Caco-2 (cell line): ENCODE measurements at regions not wholly inside any gene's neighbourhood (a gene's known extent, or its start where the extent isn't known, plus 50 kb on each side); places are given as distances from the start of the nearest gene placed in this dataset.

Experiments used
- BruUV-seq: library from RNA; stranded (reverse); fragments of 400-500 nt; replicated peaks from 2 replicates; lab custom pipeline; 2021; lab: Mats Ljungman, UMichigan
- CTCF ChIA-PET: fragments of 300-600 bp; sonication (Branson Sonifier 250); formaldehyde crosslinking; loops from one replicate; lab custom pipeline; 2022; ENCODE audit warnings: antibody characterized with exemption; lab: Charles Lee
- POLR2A ChIA-PET: fragments of 300-600 bp; sonication (Branson Sonifier 250); formaldehyde crosslinking; loops from one replicate; lab custom pipeline; 2022; ENCODE audit warnings: antibody characterized with exemption; lab: Charles Lee
- DNase-seq, 2 experiments: peaks; one replicate each; pipeline versions ENCODE4 v3.0.0 to v3.0.0-alpha.2; 2020 to 2022
- H3K27me3 ChIP-seq: replicated peaks from 2 replicates; pipeline ENCODE4 v1.6.0; 2011; ENCODE audit warnings: low read length; ENCODE audit not compliant: control insufficient read depth, insufficient read depth
- H3K36me3 ChIP-seq: 2 replicates; pipeline ENCODE4 v1.5.1; 2011; ENCODE audit warnings: low read length; ENCODE audit not compliant: control insufficient read depth, insufficient read depth
- H3K4me1 ChIP-seq: fragments of 250-450 bp; sonication (Bioruptor Pico); 2 replicates; pipeline ENCODE4 v1.5.1; 2020; ENCODE audit warnings: mild to moderate bottlenecking
- H3K4me3 ChIP-seq: 2 replicates; pipeline ENCODE4 v1.5.1; 2011; ENCODE audit warnings: low read depth, mild to moderate bottlenecking, control low read depth, low read length
- H3K9me3 ChIP-seq: fragments of 250-450 bp; sonication (Bioruptor Pico); 2 replicates; pipeline ENCODE4 v1.5.1; 2020; ENCODE audit warnings: mild to moderate bottlenecking, moderate library complexity
- H3K27ac Mint-ChIP-seq: one replicate; pipeline ENCODE4 v1.8.0; 2022; ENCODE audit warnings: mixed read lengths; ENCODE audit not compliant: unreplicated experiment
- H3K27me3 Mint-ChIP-seq: one replicate; pipeline ENCODE4 v1.8.0; 2022; ENCODE audit warnings: mixed read lengths; ENCODE audit not compliant: insufficient read depth, unreplicated experiment
- H3K36me3 Mint-ChIP-seq: one replicate; pipeline ENCODE4 v1.8.0; 2022; ENCODE audit warnings: mild to moderate bottlenecking, mixed read lengths; ENCODE audit not compliant: insufficient read depth, unreplicated experiment
- H3K4me1 Mint-ChIP-seq: one replicate; pipeline ENCODE4 v1.8.0; 2022; ENCODE audit warnings: low read depth, mixed read lengths; ENCODE audit not compliant: unreplicated experiment
- H3K4me3 Mint-ChIP-seq: one replicate; pipeline ENCODE4 v1.8.0; 2022; ENCODE audit warnings: mild to moderate bottlenecking, moderate library complexity, mixed read lengths; ENCODE audit not compliant: unreplicated experiment
- H3K9me3 Mint-ChIP-seq: one replicate; pipeline ENCODE4 v1.8.0; 2022; ENCODE audit warnings: mixed read lengths; ENCODE audit not compliant: unreplicated experiment
- CTCF ChIP-seq, 2 experiments: fragments of 200-600 bp in 1 of 2; IDR thresholded peaks; 1 replicate in 1 of 2; 2 replicates in 1 of 2; pipeline versions ENCODE4 v1.5.1 to v1.8.0; 2011 to 2022; ENCODE audit warnings: antibody characterized with exemption in 1 of 2, control low read depth in 1 of 2, inconsistent platforms in 1 of 2, low read depth in 1 of 2, low read length in 1 of 2, mild to moderate bottlenecking in 1 of 2, moderate library complexity in 1 of 2; ENCODE audit not compliant: insufficient read depth in 1 of 2, severe bottlenecking in 1 of 2, unreplicated experiment in 1 of 2
- intact Hi-C: fragments of 100-400 bp; cut with micrococcal nuclease; formaldehyde crosslinking; loops from one replicate; pipeline ENCODE4 v1.10.0; 2022; ENCODE audit not compliant: unreplicated experiment

DNA sequence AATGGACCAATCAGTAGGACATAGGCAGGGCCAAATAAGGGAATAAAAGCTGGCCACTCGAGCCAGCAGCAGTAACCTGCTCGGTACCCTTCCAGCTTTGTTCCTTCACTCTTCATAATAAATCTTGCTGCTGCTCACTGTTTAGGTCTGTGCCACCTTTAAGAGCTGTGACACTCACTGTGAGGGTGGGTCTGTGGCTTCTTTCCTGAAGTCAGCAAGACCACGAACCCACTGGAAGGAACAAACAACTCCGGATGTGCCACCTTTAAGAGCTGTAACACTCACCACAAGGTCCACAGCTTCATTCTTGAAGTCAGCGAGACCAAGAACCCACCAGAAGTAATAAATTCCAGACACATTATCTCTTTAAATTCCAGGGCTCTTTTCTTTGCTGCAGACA is 1922.3 kb upstream of the PCDH20 start:
- no peak for TF ChIP-seq CTCF (IDR thresholded peaks at IDR 0.05; ENCODE audit: insufficient read depth in 1 of 2, low read depth in 1 of 2, low read length in 1 of 2, severe bottlenecking in 1 of 2, unreplicated experiment in 1 of 2)
- no TSS peak for BruUV-seq
- no peak for DNase-seq
- H3K36me3 ChIP-seq, result no peaks in the 10 kb centered on the region
- Mint-ChIP-seq H3K9me3 (no peaks in the 10 kb centered on the region), H3K4me1 (no peaks in the 10 kb centered on the region), H3K27ac (no peak overlapping the region), H3K4me3 (no peak overlapping the region), H3K27me3 (peaks cover 4% of the 10 kb centered on the region), H3K36me3 (no peaks in the 10 kb centered on the region)
- CTCF ChIA-PET, result no interaction called here
- intact Hi-C loops, result no loop called here
- POLR2A ChIA-PET, result no interaction called here
- H3K9me3 ChIP-seq, result no peaks in the 10 kb centered on the region
- no peaks in the 10 kb centered on the region for H3K4me1 ChIP-seq
- no peaks in the 10 kb centered on the region for H3K27me3 ChIP-seq
- no peak overlapping the region for H3K4me3 ChIP-seq

- Mint-ChIP-seq H3K4me1 (no peaks in the 10 kb centered on the region), H3K27me3 (peaks cover 4% of the 10 kb centered on the region)
- CTCF ChIA-PET, result no interaction called here
Observed at GRCh38 chr13:63337041-63337440, 1921.4 kb upstream of the PCDH20 start.

GRCh38 chr13:63336549-63336948 is 1920.9 kb upstream of the PCDH20 start:
- CTCF ChIA-PET, result no interaction called here
- Mint-ChIP-seq H3K4me3 (no peak overlapping the region), H3K4me1 (no peaks in the 10 kb centered on the region), H3K27me3 (peaks cover 4% of the 10 kb centered on the region), H3K27ac (no peak overlapping the region), H3K36me3 (no peaks in the 10 kb centered on the region), H3K9me3 (no peaks in the 10 kb centered on the region)
- Histone ChIP-seq H3K27me3 (no peaks in the 10 kb centered on the region), H3K4me3 (no peak overlapping the region), H3K9me3 (no peaks in the 10 kb centered on the region), H3K4me1 (no peaks in the 10 kb centered on the region), H3K36me3 (no peaks in the 10 kb centered on the region)
- intact Hi-C loops, result no loop called here
- no peak for DNase-seq
- TF ChIP-seq CTCF (IDR thresholded peaks at IDR 0.05; ENCODE audit: insufficient read depth in 1 of 2, low read depth in 1 of 2, low read length in 1 of 2, severe bottlenecking in 1 of 2, unreplicated experiment in 1 of 2), result no peak
- BruUV-seq, result no TSS peak
- POLR2A ChIA-PET, result no interaction called here

More at GRCh38 chr13:63337041-63337440, 1921.4 kb upstream of the PCDH20 start:
- Mint-ChIP-seq H3K36me3 (no peaks in the 10 kb centered on the region), H3K27ac (no peak overlapping the region), H3K4me3 (no peak overlapping the region), H3K9me3 (no peaks in the 10 kb centered on the region)
- TF ChIP-seq CTCF (IDR thresholded peaks at IDR 0.05; ENCODE audit: insufficient read depth in 1 of 2, low read depth in 1 of 2, low read length in 1 of 2, severe bottlenecking in 1 of 2, unreplicated experiment in 1 of 2), result no peak
- Histone ChIP-seq H3K4me1 (no peaks in the 10 kb centered on the region), H3K9me3 (no peaks in the 10 kb centered on the region), H3K4me3 (no peak overlapping the region), H3K36me3 (no peaks in the 10 kb centered on the region), H3K27me3 (no peaks in the 10 kb centered on the region)
- POLR2A ChIA-PET, result no interaction called here
- BruUV-seq, result no TSS peak
- intact Hi-C loops, result no loop called here
- DNase-seq, result no peak
